ENCODE measurements at regions not wholly inside any gene's neighbourhood (a gene's known extent, or its start where the extent isn't known, plus 50 kb on each side); places are given as distances from the start of the nearest gene placed in this dataset.

DNA sequence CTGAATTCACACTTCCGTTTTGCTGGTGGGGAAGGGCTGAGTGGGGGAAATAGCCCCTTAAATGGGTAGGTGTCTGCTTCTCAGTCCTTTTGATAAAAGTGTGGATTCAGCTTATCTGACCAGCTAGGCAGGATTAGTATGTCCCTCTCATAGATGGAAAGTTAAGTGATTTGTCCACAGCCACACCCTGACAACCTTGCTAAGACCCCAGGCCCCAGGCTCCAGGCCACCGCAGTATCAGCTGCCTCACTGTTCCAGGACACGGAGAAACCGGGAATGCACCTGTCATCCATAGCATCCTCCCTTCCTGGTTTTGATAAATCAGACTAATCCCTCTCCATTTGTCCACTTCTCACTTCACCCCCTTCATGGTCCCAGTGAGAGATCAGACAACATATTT is 197.7 kb downstream of the USP12 start:
- TF ChIP-seq, protein P1, sequence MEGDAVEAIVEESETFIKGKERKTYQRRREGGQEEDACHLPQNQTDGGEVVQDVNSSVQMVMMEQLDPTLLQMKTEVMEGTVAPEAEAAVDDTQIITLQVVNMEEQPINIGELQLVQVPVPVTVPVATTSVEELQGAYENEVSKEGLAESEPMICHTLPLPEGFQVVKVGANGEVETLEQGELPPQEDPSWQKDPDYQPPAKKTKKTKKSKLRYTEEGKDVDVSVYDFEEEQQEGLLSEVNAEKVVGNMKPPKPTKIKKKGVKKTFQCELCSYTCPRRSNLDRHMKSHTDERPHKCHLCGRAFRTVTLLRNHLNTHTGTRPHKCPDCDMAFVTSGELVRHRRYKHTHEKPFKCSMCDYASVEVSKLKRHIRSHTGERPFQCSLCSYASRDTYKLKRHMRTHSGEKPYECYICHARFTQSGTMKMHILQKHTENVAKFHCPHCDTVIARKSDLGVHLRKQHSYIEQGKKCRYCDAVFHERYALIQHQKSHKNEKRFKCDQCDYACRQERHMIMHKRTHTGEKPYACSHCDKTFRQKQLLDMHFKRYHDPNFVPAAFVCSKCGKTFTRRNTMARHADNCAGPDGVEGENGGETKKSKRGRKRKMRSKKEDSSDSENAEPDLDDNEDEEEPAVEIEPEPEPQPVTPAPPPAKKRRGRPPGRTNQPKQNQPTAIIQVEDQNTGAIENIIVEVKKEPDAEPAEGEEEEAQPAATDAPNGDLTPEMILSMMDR (IDR thresholded peaks at IDR 0.05): no peak
- no peak for TF ChIP-seq POLR2A (IDR thresholded peaks at IDR 0.05)
